ENCODE measurements at regions not wholly inside any gene's neighbourhood (a gene's known extent, or its start where the extent isn't known, plus 50 kb on each side); places are given as distances from the start of the nearest gene placed in this dataset.

- TF ChIP-seq EGR1 (IDR thresholded peaks at IDR 0.05) = no peak
- TF ChIP-seq TEAD4 (IDR thresholded peaks at IDR 0.05) = no peak
- TF ChIP-seq USF1 (IDR thresholded peaks at IDR 0.05) = no peak
- no peak for TF ChIP-seq RAD21 (IDR thresholded peaks at IDR 0.05; ENCODE audit: low read depth)
- no peak for TF ChIP-seq FOXM1 (IDR thresholded peaks at IDR 0.05; ENCODE audit: borderline replicate concordance, low read depth)
- TF ChIP-seq YY1 (IDR thresholded peaks at IDR 0.05; ENCODE audit: low read depth) = no peak
- TF ChIP-seq TAF1 (IDR thresholded peaks at IDR 0.05; ENCODE audit: low read depth) = no peak
- no peak for TF ChIP-seq CREB1 (IDR thresholded peaks at IDR 0.05; ENCODE audit: low read depth)
- TF ChIP-seq ZBTB7A (IDR thresholded peaks at IDR 0.05; ENCODE audit: low read depth) = no peak
- TF ChIP-seq, protein P1, sequence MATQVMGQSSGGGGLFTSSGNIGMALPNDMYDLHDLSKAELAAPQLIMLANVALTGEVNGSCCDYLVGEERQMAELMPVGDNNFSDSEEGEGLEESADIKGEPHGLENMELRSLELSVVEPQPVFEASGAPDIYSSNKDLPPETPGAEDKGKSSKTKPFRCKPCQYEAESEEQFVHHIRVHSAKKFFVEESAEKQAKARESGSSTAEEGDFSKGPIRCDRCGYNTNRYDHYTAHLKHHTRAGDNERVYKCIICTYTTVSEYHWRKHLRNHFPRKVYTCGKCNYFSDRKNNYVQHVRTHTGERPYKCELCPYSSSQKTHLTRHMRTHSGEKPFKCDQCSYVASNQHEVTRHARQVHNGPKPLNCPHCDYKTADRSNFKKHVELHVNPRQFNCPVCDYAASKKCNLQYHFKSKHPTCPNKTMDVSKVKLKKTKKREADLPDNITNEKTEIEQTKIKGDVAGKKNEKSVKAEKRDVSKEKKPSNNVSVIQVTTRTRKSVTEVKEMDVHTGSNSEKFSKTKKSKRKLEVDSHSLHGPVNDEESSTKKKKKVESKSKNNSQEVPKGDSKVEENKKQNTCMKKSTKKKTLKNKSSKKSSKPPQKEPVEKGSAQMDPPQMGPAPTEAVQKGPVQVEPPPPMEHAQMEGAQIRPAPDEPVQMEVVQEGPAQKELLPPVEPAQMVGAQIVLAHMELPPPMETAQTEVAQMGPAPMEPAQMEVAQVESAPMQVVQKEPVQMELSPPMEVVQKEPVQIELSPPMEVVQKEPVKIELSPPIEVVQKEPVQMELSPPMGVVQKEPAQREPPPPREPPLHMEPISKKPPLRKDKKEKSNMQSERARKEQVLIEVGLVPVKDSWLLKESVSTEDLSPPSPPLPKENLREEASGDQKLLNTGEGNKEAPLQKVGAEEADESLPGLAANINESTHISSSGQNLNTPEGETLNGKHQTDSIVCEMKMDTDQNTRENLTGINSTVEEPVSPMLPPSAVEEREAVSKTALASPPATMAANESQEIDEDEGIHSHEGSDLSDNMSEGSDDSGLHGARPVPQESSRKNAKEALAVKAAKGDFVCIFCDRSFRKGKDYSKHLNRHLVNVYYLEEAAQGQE (IDR thresholded peaks at IDR 0.05; ENCODE audit: low read depth) = no peak
- TF ChIP-seq CEBPB (IDR thresholded peaks at IDR 0.05) = no peak
- TF ChIP-seq, protein P2, sequence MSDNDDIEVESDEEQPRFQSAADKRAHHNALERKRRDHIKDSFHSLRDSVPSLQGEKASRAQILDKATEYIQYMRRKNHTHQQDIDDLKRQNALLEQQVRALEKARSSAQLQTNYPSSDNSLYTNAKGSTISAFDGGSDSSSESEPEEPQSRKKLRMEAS (IDR thresholded peaks at IDR 0.05) = no peak
- no peak for TF ChIP-seq EP300 (IDR thresholded peaks at IDR 0.05; ENCODE audit: borderline replicate concordance)
- no peak for TF ChIP-seq NFIC (IDR thresholded peaks at IDR 0.05)
- no peak for TF ChIP-seq TCF12 (IDR thresholded peaks at IDR 0.05; ENCODE audit: low read depth)
These were observed 521.6 kb upstream of the FAT3 start for GRCh38 chr11:91703042-91703441.

DNA sequence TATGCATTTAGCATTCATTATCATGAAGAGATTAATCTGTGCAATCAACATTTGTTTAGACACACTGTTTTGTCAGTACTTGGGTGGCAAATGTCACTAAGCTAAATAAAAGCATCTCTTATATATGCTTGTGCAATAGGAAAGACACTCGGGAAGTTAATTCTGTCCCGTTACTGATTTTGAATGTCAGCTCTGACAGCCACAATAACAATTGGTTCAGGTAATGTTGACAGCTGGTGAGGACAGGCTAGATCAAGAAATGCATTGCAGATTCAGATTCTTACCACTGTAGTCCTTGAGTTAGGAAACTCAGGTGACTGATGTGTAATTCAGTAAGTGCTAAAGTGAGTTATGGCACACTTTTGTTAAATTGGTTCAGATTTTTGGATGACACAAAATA lies 523.8 kb upstream of the FAT3 start:
- TF ChIP-seq TEAD4 (IDR thresholded peaks at IDR 0.05) (no peak), CEBPB (IDR thresholded peaks at IDR 0.05) (no peak), EP300 (IDR thresholded peaks at IDR 0.05; ENCODE audit: borderline replicate concordance) (no peak), RAD21 (IDR thresholded peaks at IDR 0.05; ENCODE audit: low read depth) (no peak), CREB1 (IDR thresholded peaks at IDR 0.05; ENCODE audit: low read depth) (no peak), YY1 (IDR thresholded peaks at IDR 0.05; ENCODE audit: low read depth) (no peak), TAF1 (IDR thresholded peaks at IDR 0.05; ENCODE audit: low read depth) (no peak), NFIC (IDR thresholded peaks at IDR 0.05) (no peak), TCF12 (IDR thresholded peaks at IDR 0.05; ENCODE audit: low read depth) (no peak), ZBTB7A (IDR thresholded peaks at IDR 0.05; ENCODE audit: low read depth) (no peak), USF1 (IDR thresholded peaks at IDR 0.05) (no peak), EGR1 (IDR thresholded peaks at IDR 0.05) (no peak), FOXM1 (IDR thresholded peaks at IDR 0.05; ENCODE audit: borderline replicate concordance, low read depth) (no peak)
- TF ChIP-seq, protein P1 (IDR thresholded peaks at IDR 0.05; ENCODE audit: low read depth) = no peak
- TF ChIP-seq, protein P2 (IDR thresholded peaks at IDR 0.05) = no peak

GRCh38 chr11:91698845-91699244 lies 525.8 kb upstream of the FAT3 start:
- TF ChIP-seq CREB1 (IDR thresholded peaks at IDR 0.05; ENCODE audit: low read depth) = no peak
- TF ChIP-seq USF1 (IDR thresholded peaks at IDR 0.05) = no peak
- TF ChIP-seq, protein P1 (IDR thresholded peaks at IDR 0.05; ENCODE audit: low read depth) = no peak
- TF ChIP-seq EP300 (IDR thresholded peaks at IDR 0.05; ENCODE audit: borderline replicate concordance) = no peak
- no peak for TF ChIP-seq CEBPB (IDR thresholded peaks at IDR 0.05)
- no peak for TF ChIP-seq RAD21 (IDR thresholded peaks at IDR 0.05; ENCODE audit: low read depth)
- TF ChIP-seq FOXM1 (IDR thresholded peaks at IDR 0.05; ENCODE audit: borderline replicate concordance, low read depth) = no peak
- no peak for TF ChIP-seq YY1 (IDR thresholded peaks at IDR 0.05; ENCODE audit: low read depth)
- no peak for TF ChIP-seq NFIC (IDR thresholded peaks at IDR 0.05)
- TF ChIP-seq TEAD4 (IDR thresholded peaks at IDR 0.05) = no peak
- no peak for TF ChIP-seq ZBTB7A (IDR thresholded peaks at IDR 0.05; ENCODE audit: low read depth)
- TF ChIP-seq, protein P2 (IDR thresholded peaks at IDR 0.05) = no peak
- no peak for TF ChIP-seq TAF1 (IDR thresholded peaks at IDR 0.05; ENCODE audit: low read depth)
- TF ChIP-seq EGR1 (IDR thresholded peaks at IDR 0.05) = no peak
- no peak for TF ChIP-seq TCF12 (IDR thresholded peaks at IDR 0.05; ENCODE audit: low read depth)

Measured in Ishikawa (cell line).